ENCODE measurements at regions not wholly inside any gene's neighbourhood (a gene's known extent, or its start where the extent isn't known, plus 50 kb on each side); places are given as distances from the start of the nearest gene placed in this dataset.

GRCh38 chr19:30649934-30650614, 277.9 kb downstream of the ZNF536 start:
- TF ChIP-seq BACH2 (CRISPR knock-in tag; IDR thresholded peaks at IDR 0.05; ENCODE audit: borderline replicate concordance) (no peak), POU6F1 (CRISPR knock-in tag; IDR thresholded peaks at IDR 0.05; ENCODE audit: borderline replicate concordance, low read depth) (no peak), ZNF8 (CRISPR knock-in tag; IDR thresholded peaks at IDR 0.05) (no peak), ZNF565 (CRISPR knock-in tag; conservative IDR thresholded peaks at IDR 0.05; ENCODE audit: low read depth) (no peak), ZC3H10 (CRISPR knock-in tag; IDR thresholded peaks at IDR 0.05) (no peak), ZFP3 (CRISPR knock-in tag; IDR thresholded peaks at IDR 0.05) (peak; percentile 12; the same call in 1 of the 2 replicates)

Measured in SK-N-SH treated with all-trans-retinoic acid at 6 μM for 48 hours (cell line).